GM23248 (cell line): ENCODE measurements at regions not wholly inside any gene's neighbourhood (a gene's known extent, or its start where the extent isn't known, plus 50 kb on each side); places are given as distances from the start of the nearest gene placed in this dataset.

Experiments
- DNase-seq: peaks from one replicate; pipeline ENCODE4 v3.0.0-alpha.2; 2015
- H2AFZ ChIP-seq: fragments of 200-600 bp; sonication (generic); 2 replicates; pipeline ENCODE4 v1.6.1; 2016; ENCODE audit warnings: antibody characterized with exemption
- H3F3A ChIP-seq: fragments of 200-600 bp; sonication (generic); 2 replicates; pipeline ENCODE4 v1.6.1; 2016; ENCODE audit warnings: mild to moderate bottlenecking, antibody characterized with exemption, mixed run types; ENCODE audit not compliant: insufficient read depth
- H3K27ac ChIP-seq: fragments of 200-600 bp; sonication (generic); 2 replicates; pipeline ENCODE4 v1.5.1; 2016; ENCODE audit warnings: mild to moderate bottlenecking
- H3K27me3 ChIP-seq: fragments of 200-600 bp; sonication (generic); replicated peaks from 2 replicates; pipeline ENCODE4 v1.6.1; 2016; ENCODE audit warnings: mild to moderate bottlenecking; ENCODE audit not compliant: insufficient read depth
- H3K36me3 ChIP-seq: fragments of 200-600 bp; sonication (generic); 2 replicates; pipeline ENCODE4 v1.6.1; 2016; ENCODE audit warnings: low read depth, mild to moderate bottlenecking
- H3K4me1 ChIP-seq: fragments of 200-600 bp; sonication (generic); 2 replicates; pipeline ENCODE4 v1.6.1; 2016; ENCODE audit warnings: mild to moderate bottlenecking; ENCODE audit not compliant: insufficient read depth
- H3K4me2 ChIP-seq: fragments of 200-600 bp; sonication (generic); one replicate; pipeline ENCODE4 v1.6.1; 2016; ENCODE audit warnings: mild to moderate bottlenecking; ENCODE audit not compliant: unreplicated experiment
- H3K4me3 ChIP-seq: fragments of 200-600 bp; sonication (generic); 2 replicates; pipeline ENCODE4 v1.5.1; 2016; ENCODE audit warnings: mild to moderate bottlenecking
- H3K79me2 ChIP-seq: fragments of 200-600 bp; sonication (generic); 2 replicates; pipeline ENCODE4 v1.6.1; 2016; ENCODE audit warnings: mild to moderate bottlenecking; ENCODE audit not compliant: insufficient read depth
- H3K9ac ChIP-seq: fragments of 200-600 bp; sonication (generic); 2 replicates; pipeline ENCODE4 v1.6.1; 2016; ENCODE audit warnings: mild to moderate bottlenecking
- H3K9me2 ChIP-seq: fragments of 200-600 bp; sonication (generic); 2 replicates; pipeline ENCODE4 v1.6.1; 2016; ENCODE audit warnings: mixed run types, mild to moderate bottlenecking, moderate library complexity; ENCODE audit not compliant: insufficient read depth
- H3K9me3 ChIP-seq: fragments of 200-600 bp; sonication (generic); one replicate; pipeline ENCODE4 v1.6.1; 2017; ENCODE audit warnings: low read depth
- H4K20me1 ChIP-seq: fragments of 200-600 bp; sonication (generic); 2 replicates; pipeline ENCODE4 v1.6.0; 2016; ENCODE audit not compliant: insufficient read depth
- EZH2 ChIP-seq: fragments of 200-600 bp; sonication (generic); IDR thresholded peaks from 2 replicates; pipeline ENCODE4 v1.6.1; 2018; ENCODE audit warnings: antibody characterized with exemption, mild to moderate bottlenecking; ENCODE audit not compliant: insufficient read depth, poor library complexity, severe bottlenecking
- EZH2phosphoT487 ChIP-seq: fragments of 200-600 bp; sonication (generic); IDR thresholded peaks from 2 replicates; pipeline ENCODE4 v1.6.1; 2018; ENCODE audit warnings: antibody characterized with exemption, moderate library complexity, mild to moderate bottlenecking, low read depth; ENCODE audit not compliant: insufficient read depth
- WGBS, 2 experiments: methylation state at CpG; one replicate each; pipeline ENCODE4 v1.1.6; 2015 to 2017; ENCODE audit warnings: low lambda C conversion rate in 2 of 2, low coverage in 1 of 2; ENCODE audit errors: missing lambda C conversion rate in 2 of 2; 5-methylcytosine and 5-hydroxymethylcytosine counted together
- in situ Hi-C: fragments of 300-500 bp; cut with MboI; formaldehyde crosslinking; loops from 2 replicates; pipeline ENCODE4 v1.15.0; 2020

- 22 to 25% methylated on average over 4 of the region's 4 CpGs for WGBS, 2 experiments
- no peak overlapping the region for H3K4me3 ChIP-seq
- H2AFZ ChIP-seq = no peak overlapping the region
- in situ Hi-C loops = no loop called here
- no peaks in the 10 kb centered on the region for H3K9me2 ChIP-seq
- no peaks in the 10 kb centered on the region for H4K20me1 ChIP-seq
- no peaks in the 10 kb centered on the region for H3K79me2 ChIP-seq
- no peaks in the 10 kb centered on the region for H3K27me3 ChIP-seq
- no peaks in the 10 kb centered on the region for H3K36me3 ChIP-seq
- no peak for TF ChIP-seq EZH2
- TF ChIP-seq EZH2phosphoT487 = no peak
- no peaks in the 10 kb centered on the region for H3K9me3 ChIP-seq
- DNase-seq = no peak
- no peak overlapping the region for H3K27ac ChIP-seq
- no peak overlapping the region for H3K9ac ChIP-seq
- H3F3A ChIP-seq = no peaks in the 10 kb centered on the region
- H3K4me2 ChIP-seq = no peak overlapping the region
- no peaks in the 10 kb centered on the region for H3K4me1 ChIP-seq
Observed at GRCh38 chr6:125662296-125662695, 87.1 kb upstream of the HEY2 start.

- Histone ChIP-seq H3K9ac (no peak overlapping the region), H3F3A (no peaks in the 10 kb centered on the region), H3K27me3 (no peaks in the 10 kb centered on the region), H3K9me3 (no peaks in the 10 kb centered on the region), H3K4me3 (no peak overlapping the region), H3K9me2 (no peaks in the 10 kb centered on the region), H3K36me3 (no peaks in the 10 kb centered on the region), H3K79me2 (no peaks in the 10 kb centered on the region), H2AFZ (no peak overlapping the region), H3K4me1 (no peaks in the 10 kb centered on the region), H3K27ac (no peak overlapping the region), H3K4me2 (no peak overlapping the region), H4K20me1 (no peaks in the 10 kb centered on the region)
- in situ Hi-C loops = no loop called here
- WGBS, 2 experiments = 29 to 33% methylated on average over 5 of the region's 5 CpGs
- no peak for DNase-seq
- no peak for TF ChIP-seq EZH2phosphoT487
- TF ChIP-seq EZH2 = no peak
Observed at GRCh38 chr6:125665295-125665814, 84.1 kb upstream of the HEY2 start.

- Histone ChIP-seq H4K20me1 (no peaks in the 10 kb centered on the region), H3K79me2 (no peaks in the 10 kb centered on the region), H3K36me3 (no peaks in the 10 kb centered on the region), H3K4me1 (no peaks in the 10 kb centered on the region), H3K4me2 (no peak overlapping the region), H3K27ac (no peak overlapping the region), H3K9me2 (no peaks in the 10 kb centered on the region), H3K9ac (no peak overlapping the region), H3K27me3 (no peaks in the 10 kb centered on the region), H3K9me3 (no peaks in the 10 kb centered on the region), H3F3A (no peaks in the 10 kb centered on the region), H2AFZ (no peak overlapping the region), H3K4me3 (no peak overlapping the region)
- 35 to 38% methylated on average over 6 of the region's 6 CpGs for WGBS, 2 experiments
- TF ChIP-seq EZH2phosphoT487 = no peak
- no peak for TF ChIP-seq EZH2
- no peak for DNase-seq
- in situ Hi-C loops = no loop called here
Observed at GRCh38 chr6:125667326-125667725, 82.1 kb upstream of the HEY2 start.

- 47 to 48% methylated on average over 8 of the region's 8 CpGs for WGBS, 2 experiments
- no peaks in the 10 kb centered on the region for H3K4me1 ChIP-seq
- DNase-seq = no peak
- H3K4me3 ChIP-seq = no peak overlapping the region
- no peaks in the 10 kb centered on the region for H3K79me2 ChIP-seq
- in situ Hi-C loops = no loop called here
- no peaks in the 10 kb centered on the region for H3K9me2 ChIP-seq
- no peak overlapping the region for H3K9ac ChIP-seq
- no peaks in the 10 kb centered on the region for H3K36me3 ChIP-seq
- H2AFZ ChIP-seq = no peak overlapping the region
- no peak overlapping the region for H3K4me2 ChIP-seq
- H3K27me3 ChIP-seq = no peaks in the 10 kb centered on the region
- no peaks in the 10 kb centered on the region for H4K20me1 ChIP-seq
- no peak overlapping the region for H3K27ac ChIP-seq
- no peaks in the 10 kb centered on the region for H3K9me3 ChIP-seq
- no peaks in the 10 kb centered on the region for H3F3A ChIP-seq
- TF ChIP-seq EZH2 (no peak), EZH2phosphoT487 (no peak)
Observed at GRCh38 chr6:125668071-125668470, 81.4 kb upstream of the HEY2 start.

- in situ Hi-C loops = no loop called here
- no peaks in the 10 kb centered on the region for H3K36me3 ChIP-seq
- no peak overlapping the region for H3K27ac ChIP-seq
- H3K9me3 ChIP-seq = no peaks in the 10 kb centered on the region
- H3K4me2 ChIP-seq = no peak overlapping the region
- no peak overlapping the region for H2AFZ ChIP-seq
- no peak for TF ChIP-seq EZH2phosphoT487
- no peak for TF ChIP-seq EZH2
- 5 to 7% methylated on average over 5 of the region's 5 CpGs for WGBS, 2 experiments
- no peaks in the 10 kb centered on the region for H3K27me3 ChIP-seq
- H3K9me2 ChIP-seq = no peaks in the 10 kb centered on the region
- H3K4me1 ChIP-seq = no peaks in the 10 kb centered on the region
- DNase-seq = peak; percentile 1
- H3K4me3 ChIP-seq = no peak overlapping the region
- no peaks in the 10 kb centered on the region for H3F3A ChIP-seq
- H3K9ac ChIP-seq = no peak overlapping the region
- no peaks in the 10 kb centered on the region for H4K20me1 ChIP-seq
- no peaks in the 10 kb centered on the region for H3K79me2 ChIP-seq
Observed at GRCh38 chr6:125670568-125670967, 78.9 kb upstream of the HEY2 start.
